Muscle layer of duodenum (tissue), 2 donors: ENCODE measurements at regions not wholly inside any gene's neighbourhood (a gene's known extent, or its start where the extent isn't known, plus 50 kb on each side); places are given as distances from the start of the nearest gene placed in this dataset.

Experiments used
- H3K27ac ChIP-seq: one replicate; pipeline ENCODE4 v1.7.0; 2013; ENCODE audit warnings: mild to moderate bottlenecking, low read length
- H3K27me3 ChIP-seq: one replicate; pipeline ENCODE4 v1.7.0; 2013; ENCODE audit warnings: low read depth, mild to moderate bottlenecking, control low read depth, low read length
- H3K36me3 ChIP-seq, 2 donors: one replicate each; pipeline ENCODE4 v1.7.0; 2013; ENCODE audit warnings: low read length in 2 of 2, control low read depth in 1 of 2, mild to moderate bottlenecking in 1 of 2; ENCODE audit not compliant: insufficient read depth in 2 of 2, control insufficient read depth in 1 of 2
- H3K4me1 ChIP-seq, 2 donors: one replicate each; pipeline ENCODE4 v1.7.0; 2013; ENCODE audit warnings: low read length in 2 of 2, mild to moderate bottlenecking in 2 of 2, control low read depth in 1 of 2, moderate library complexity in 1 of 2; ENCODE audit not compliant: insufficient read depth in 2 of 2, control insufficient read depth in 1 of 2
- H3K4me3 ChIP-seq, 2 donors: one replicate each; pipeline ENCODE4 v1.7.0; 2013; ENCODE audit warnings: low read length in 2 of 2, low read depth in 1 of 2, mild to moderate bottlenecking in 1 of 2
- H3K9me3 ChIP-seq, 2 donors: one replicate each; pipeline ENCODE4 v1.7.0; 2013; ENCODE audit warnings: low read length in 2 of 2, control low read depth in 1 of 2, mild to moderate bottlenecking in 1 of 2; ENCODE audit not compliant: control insufficient read depth in 1 of 2
- donor health status: healthy.

DNA sequence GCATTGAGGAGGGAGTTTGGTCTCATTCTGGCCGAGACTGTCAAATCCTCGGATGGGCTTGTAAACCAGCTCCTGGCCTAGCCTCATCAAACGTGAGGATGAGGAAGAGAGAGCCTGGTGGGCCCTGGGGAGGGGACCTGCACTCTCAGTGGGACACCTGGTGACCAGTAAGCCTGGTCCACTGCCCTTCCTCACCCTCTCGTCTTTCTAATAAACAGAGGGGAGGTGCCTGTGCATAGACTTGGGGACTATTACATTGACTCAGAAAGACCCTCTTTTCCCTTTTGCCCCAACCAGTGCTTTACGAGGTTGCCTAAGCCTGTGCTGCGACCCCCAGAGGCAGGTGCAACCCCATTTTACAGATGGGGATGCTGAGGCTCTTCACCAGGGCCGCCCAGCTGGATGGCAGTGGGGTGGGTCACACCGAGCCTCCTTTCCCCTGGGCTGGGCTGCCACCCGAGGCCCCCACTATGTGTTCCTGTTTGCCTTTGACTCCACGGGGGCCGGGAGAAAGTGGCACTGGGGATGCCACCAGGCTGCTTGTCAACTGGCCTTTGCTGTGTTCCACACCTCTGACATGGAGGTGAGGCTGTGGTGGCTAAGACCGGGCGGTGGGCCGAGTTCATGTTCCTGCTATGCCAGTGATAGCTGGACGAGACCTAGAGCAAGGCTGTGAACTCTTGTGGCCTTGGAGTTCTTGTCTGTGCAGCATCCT lies 85.9 kb downstream of the GLI2 start:
- Histone ChIP-seq H3K27ac (no peak overlapping the region), H3K4me3 (no peak overlapping the region)

GRCh38 chr2:120822933-120823332 lies 87.3 kb downstream of the GLI2 start:
- H3K4me1 ChIP-seq = peaks cover 3 to 48% of the 10 kb centered on the region in 2 donors
- no peak overlapping the region for H3K4me3 ChIP-seq
- no peaks in the 10 kb centered on the region for H3K27me3 ChIP-seq
- no peak overlapping the region for H3K27ac ChIP-seq
- no peaks in the 10 kb centered on the region for H3K36me3 ChIP-seq
- no peaks in the 10 kb centered on the region for H3K9me3 ChIP-seq

More for the DNA sequence above, 85.9 kb downstream of the GLI2 start:
- Histone ChIP-seq H3K9me3 (no peaks in the 10 kb centered on the region), H3K36me3 (no peaks in the 10 kb centered on the region), H3K27me3 (no peaks in the 10 kb centered on the region), H3K4me1 (peaks cover 3 to 44% of the 10 kb centered on the region in 2 donors)

DNA sequence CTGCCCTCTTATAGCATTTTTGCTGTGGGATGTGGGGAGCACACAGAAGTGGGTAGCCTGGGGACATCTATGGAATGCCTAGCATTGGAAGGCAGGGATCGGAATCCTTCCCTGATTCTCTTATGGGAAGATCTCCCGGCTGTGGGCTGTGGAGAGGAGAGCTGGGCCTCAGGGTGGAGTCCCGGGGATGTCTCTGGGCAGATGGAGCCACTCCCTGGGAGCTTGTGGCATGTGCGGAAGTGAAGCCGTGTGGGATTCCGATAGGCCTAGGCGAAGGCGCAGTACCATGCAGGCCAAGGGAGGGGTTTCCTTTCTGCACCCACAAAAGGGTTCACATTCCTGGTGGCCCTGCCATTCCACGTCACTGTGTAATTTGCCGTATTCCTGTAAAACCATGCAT lies 87.9 kb downstream of the GLI2 start:
- Histone ChIP-seq H3K9me3 (no peaks in the 10 kb centered on the region), H3K4me3 (no peak overlapping the region), H3K4me1 (peaks cover 3 to 42% of the 10 kb centered on the region in 2 donors), H3K27ac (no peak overlapping the region), H3K27me3 (no peaks in the 10 kb centered on the region), H3K36me3 (no peaks in the 10 kb centered on the region)

- Histone ChIP-seq H3K36me3 (no peaks in the 10 kb centered on the region), H3K9me3 (no peaks in the 10 kb centered on the region), H3K27me3 (no peaks in the 10 kb centered on the region), H3K27ac (no peak overlapping the region), H3K4me3 (no peak overlapping the region), H3K4me1 (peaks cover 3 to 37% of the 10 kb centered on the region in 2 donors)
These were observed 88.6 kb downstream of the GLI2 start for GRCh38 chr2:120824246-120824645.

DNA sequence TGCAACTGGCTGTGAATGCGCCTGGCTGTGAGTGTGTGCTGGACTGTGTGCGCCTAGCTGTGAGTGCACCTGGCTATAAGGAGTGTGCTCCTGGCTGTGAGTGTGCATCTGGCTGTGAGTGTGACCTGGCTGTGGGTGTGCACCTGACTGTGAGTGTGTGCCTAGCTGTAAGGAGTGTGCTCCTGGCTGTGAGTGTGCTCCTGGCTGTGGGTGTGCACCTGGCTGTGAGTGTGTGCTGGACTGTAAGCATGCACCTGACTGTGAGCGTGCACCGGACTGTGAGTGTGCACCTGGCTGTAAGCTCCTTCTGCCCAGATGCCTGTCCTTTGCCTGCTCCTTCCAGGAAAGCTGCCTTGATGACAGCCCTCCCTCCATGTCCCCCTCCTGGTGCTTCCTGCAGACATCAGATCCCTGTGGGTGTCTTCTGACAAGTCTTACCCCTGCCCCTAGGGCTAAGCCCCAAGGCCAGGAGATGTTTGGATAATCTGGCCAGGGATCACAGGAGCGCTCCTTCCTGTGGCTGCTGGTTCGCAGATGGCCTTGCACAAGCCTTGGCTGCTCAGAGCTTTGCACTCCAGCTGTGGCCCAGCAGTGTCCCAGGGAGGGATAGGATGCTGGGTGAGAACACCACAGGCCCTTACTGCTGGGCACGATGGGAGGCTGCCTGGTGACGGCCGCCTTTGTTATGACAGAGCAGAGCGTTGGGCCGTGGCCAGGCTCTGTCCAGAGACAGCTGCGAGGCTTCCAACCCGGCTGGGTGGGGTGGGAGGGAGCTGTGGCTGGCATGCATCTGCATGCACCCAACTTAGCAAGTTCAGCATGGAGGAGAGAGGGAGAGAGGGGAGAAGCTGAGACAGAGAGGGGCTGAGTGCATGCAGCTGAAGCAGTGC lies 89.9 kb downstream of the GLI2 start:
- H3K4me1 ChIP-seq = peaks cover 0 to 26% of the 10 kb centered on the region in 2 donors
- no peak overlapping the region for H3K4me3 ChIP-seq
- no peaks in the 10 kb centered on the region for H3K27me3 ChIP-seq
- no peaks in the 10 kb centered on the region for H3K36me3 ChIP-seq
- no peak overlapping the region for H3K27ac ChIP-seq
- no peaks in the 10 kb centered on the region for H3K9me3 ChIP-seq

- no peaks in the 10 kb centered on the region for H3K9me3 ChIP-seq
- no peaks in the 10 kb centered on the region for H3K36me3 ChIP-seq
- H3K4me3 ChIP-seq = no peak overlapping the region
- no peak overlapping the region for H3K27ac ChIP-seq
- H3K27me3 ChIP-seq = no peaks in the 10 kb centered on the region
- peaks cover 0 to 22% of the 10 kb centered on the region in 2 donors for H3K4me1 ChIP-seq
These were observed 90.6 kb downstream of the GLI2 start for GRCh38 chr2:120826260-120826648.

- H3K27me3 ChIP-seq = no peaks in the 10 kb centered on the region
- no peaks in the 10 kb centered on the region for H3K36me3 ChIP-seq
- H3K27ac ChIP-seq = no peak overlapping the region
- no peaks in the 10 kb centered on the region for H3K9me3 ChIP-seq
- H3K4me1 ChIP-seq = peaks cover 0 to 22% of the 10 kb centered on the region in 2 donors
- H3K4me3 ChIP-seq = no peak overlapping the region
These were observed 91.2 kb downstream of the GLI2 start for GRCh38 chr2:120826716-120827410.

GRCh38 chr2:120828066-120828465 lies 92.4 kb downstream of the GLI2 start:
- Histone ChIP-seq H3K9me3 (no peaks in the 10 kb centered on the region), H3K36me3 (no peaks in the 10 kb centered on the region), H3K4me3 (no peak overlapping the region), H3K27me3 (no peaks in the 10 kb centered on the region), H3K27ac (no peak overlapping the region), H3K4me1 (peaks cover 0 to 22% of the 10 kb centered on the region in 2 donors)

- Histone ChIP-seq H3K27me3 (no peaks in the 10 kb centered on the region), H3K27ac (no peak overlapping the region), H3K9me3 (no peaks in the 10 kb centered on the region), H3K36me3 (no peaks in the 10 kb centered on the region), H3K4me1 (peaks cover 0 to 22% of the 10 kb centered on the region in 2 donors), H3K4me3 (no peak overlapping the region)
These were observed 93.4 kb downstream of the GLI2 start for GRCh38 chr2:120828829-120829632.

DNA sequence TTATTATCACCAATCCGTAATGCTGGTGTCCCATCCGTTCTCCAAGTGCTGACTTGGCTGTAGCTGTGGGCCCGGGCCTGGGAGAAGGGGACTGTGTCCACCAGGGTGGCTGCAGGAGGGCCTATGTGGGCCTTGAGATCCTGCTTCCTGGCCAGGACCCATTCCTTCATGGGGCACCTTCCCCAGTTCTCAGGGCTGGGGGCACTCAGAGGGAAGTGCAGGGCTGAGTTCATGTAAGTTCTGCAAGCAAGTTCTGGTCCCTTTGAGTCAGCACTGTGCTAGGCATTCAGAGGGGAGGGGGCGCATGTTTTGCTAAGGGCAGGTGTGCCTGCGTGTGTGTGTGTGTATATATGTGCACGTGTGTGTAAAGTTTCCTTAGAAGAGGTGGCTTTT lies 94.0 kb downstream of the GLI2 start:
- no peak overlapping the region for H3K4me3 ChIP-seq
- H3K27me3 ChIP-seq = no peaks in the 10 kb centered on the region
- H3K4me1 ChIP-seq = peaks cover 0 to 22% of the 10 kb centered on the region in 2 donors
- H3K27ac ChIP-seq = no peak overlapping the region
- H3K36me3 ChIP-seq = no peaks in the 10 kb centered on the region
- H3K9me3 ChIP-seq = no peaks in the 10 kb centered on the region
